ENCODE measurements at regions not wholly inside any gene's neighbourhood (a gene's known extent, or its start where the extent isn't known, plus 50 kb on each side); places are given as distances from the start of the nearest gene placed in this dataset.

- Histone ChIP-seq H3K18ac (ENCODE audit: insufficient read length, low read depth, low read length) (no peak overlapping the region), H2AFZ (ENCODE audit: low read length) (no peak overlapping the region), H2BK5ac (ENCODE audit: insufficient read length, low read length) (no peak overlapping the region), H4K91ac (ENCODE audit: insufficient read length, low read depth, low read length) (no peak overlapping the region), H2BK20ac (ENCODE audit: low read depth, low read length, poor library complexity, severe bottlenecking) (no peak overlapping the region), H3K4me2 (ENCODE audit: insufficient read depth, insufficient read length, low read length) (no peak overlapping the region), H3K27ac (ENCODE audit: insufficient read length, low read depth, low read length) (no peak overlapping the region), H3K23ac (ENCODE audit: insufficient read length, low read depth, low read length) (no peak overlapping the region), H3K56ac (ENCODE audit: insufficient read length, low read depth, low read length) (no peak overlapping the region), H3K4me1 (ENCODE audit: insufficient read depth, low read length) (no peaks in the 10 kb centered on the region; the same call in 1 of the 2 replicates), H3K14ac (ENCODE audit: insufficient read depth, low read length) (no peak overlapping the region), H3K79me2 (ENCODE audit: insufficient read depth, low read length) (no peaks in the 10 kb centered on the region), H3K79me1 (ENCODE audit: insufficient read depth, low read depth, low read length, poor library complexity, severe bottlenecking) (no peaks in the 10 kb centered on the region), H4K20me1 (ENCODE audit: control insufficient read depth, insufficient read depth, insufficient read length) (no peaks in the 10 kb centered on the region), H3T11ph (ENCODE audit: low read length) (no peak overlapping the region), H3K9ac (ENCODE audit: extremely low read depth, insufficient read length, low read length) (no peak overlapping the region), H4K8ac (replicated peaks; ENCODE audit: insufficient read length, low read depth, low read length) (no peak overlapping the region), H3K27me3 (ENCODE audit: insufficient read depth, low read length) (no peaks in the 10 kb centered on the region), H3K23me2 (ENCODE audit: insufficient read length, low read depth, low read length, poor library complexity, severe bottlenecking) (no peaks in the 10 kb centered on the region), H2AK5ac (ENCODE audit: insufficient read length, low read length) (no peak overlapping the region), H4K5ac (ENCODE audit: insufficient read length, low read depth, low read length) (no peak overlapping the region), H2BK120ac (ENCODE audit: low read depth, low read length, poor library complexity, severe bottlenecking) (no peak overlapping the region), H3K9me3 (ENCODE audit: control insufficient read depth, low read depth, low read length) (no peaks in the 10 kb centered on the region), H3K4ac (ENCODE audit: low read depth, low read length) (no peak overlapping the region), H2BK12ac (ENCODE audit: insufficient read length, low read depth, low read length) (no peak overlapping the region), H2BK15ac (ENCODE audit: low read depth, low read length) (no peak overlapping the region)
- no CpG with 5 or more reads among the region's 2 CpGs for WGBS (ENCODE audit: extremely low coverage, insufficient read length, low lambda C conversion rate)
- DNase-seq: peak; percentile 31
- Mint-ChIP-seq H3K4me1 (peaks cover 0 to 10% of the 10 kb centered on the region in 2 experiments; a peak in 3 of 4 replicates), H3K36me3 (ENCODE audit: insufficient read depth in 1 of 3, low read depth in 3 of 3) (peaks cover 0 to 3% (median 2%) of the 10 kb centered on the region in 3 experiments; a peak in 3 of 7 replicates), H3K4me3 (no peak overlapping the region), H3K27me3 (ENCODE audit: low read depth) (no peaks in the 10 kb centered on the region), H3K9me3 (no peaks in the 10 kb centered on the region), H3K27ac (no peak overlapping the region)
- no peak for TF ChIP-seq CTCF (conservative IDR thresholded peaks at IDR 0.05)
These were observed 460.3 kb upstream of the LRFN5 start for GRCh38 chr14:41146391-41146790.
